Fibroblast of pulmonary artery (primary cell): ENCODE measurements at regions not wholly inside any gene's neighbourhood (a gene's known extent, or its start where the extent isn't known, plus 50 kb on each side); places are given as distances from the start of the nearest gene placed in this dataset.

Source experiments
- DNase-seq: peaks from one replicate; pipeline ENCODE4 v3.0.0-alpha.2; 2010; ENCODE audit warnings: low read depth
- H3K4me3 ChIP-seq: replicated peaks from 2 replicates; pipeline ENCODE4 v1.5.1; 2011; ENCODE audit warnings: low read depth, mild to moderate bottlenecking, control low read depth, low read length, moderate library complexity
- CTCF ChIP-seq: IDR thresholded peaks from 2 replicates; pipeline ENCODE4 v1.5.1; 2011; ENCODE audit warnings: mild to moderate bottlenecking, control low read depth, low read length, inconsistent platforms; ENCODE audit errors: missing control alignments

DNA sequence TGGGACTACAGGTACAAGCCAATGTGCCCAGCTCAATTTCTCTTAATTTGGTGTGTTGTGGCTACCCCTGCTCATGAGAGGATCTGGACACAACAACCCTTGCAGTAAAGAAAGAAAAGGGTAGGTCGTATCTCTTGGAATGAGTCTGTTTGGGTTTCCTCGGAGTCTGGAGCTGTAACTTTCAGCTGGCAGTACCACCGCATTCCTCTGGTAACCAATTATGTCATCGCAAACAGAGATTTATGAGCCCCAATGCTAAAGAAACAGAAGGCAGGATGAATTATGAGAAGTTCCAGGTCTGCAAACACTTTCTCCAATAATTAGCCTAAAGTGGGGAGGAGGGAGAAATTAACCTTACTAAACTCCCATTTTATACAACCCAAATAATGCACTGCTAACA is 186.6 kb upstream of the NRP1 start:
- H3K4me3 ChIP-seq = no peak overlapping the region
- DNase-seq = no peak
- TF ChIP-seq CTCF = no peak

DNA sequence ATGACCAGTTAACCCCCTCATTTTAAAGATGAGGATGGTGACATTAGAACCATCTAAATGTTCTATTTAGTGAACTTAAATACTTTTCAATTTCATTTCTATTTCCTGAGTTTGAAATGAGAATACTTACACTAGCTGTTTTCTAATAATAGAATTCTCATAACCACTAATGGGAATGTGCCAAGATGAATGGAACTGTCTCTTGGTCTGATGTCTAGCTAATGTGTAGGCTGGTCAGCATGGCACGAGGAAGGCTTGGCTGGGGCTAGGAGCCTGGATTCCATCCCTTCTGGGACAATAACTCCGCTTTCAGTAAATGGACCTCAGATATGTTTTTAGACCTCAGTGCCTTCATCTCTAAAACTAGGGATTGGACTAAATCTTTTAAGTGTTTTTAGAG is 185.8 kb upstream of the NRP1 start:
- DNase-seq = no peak
- TF ChIP-seq CTCF = no peak
- H3K4me3 ChIP-seq = no peak overlapping the region

DNA sequence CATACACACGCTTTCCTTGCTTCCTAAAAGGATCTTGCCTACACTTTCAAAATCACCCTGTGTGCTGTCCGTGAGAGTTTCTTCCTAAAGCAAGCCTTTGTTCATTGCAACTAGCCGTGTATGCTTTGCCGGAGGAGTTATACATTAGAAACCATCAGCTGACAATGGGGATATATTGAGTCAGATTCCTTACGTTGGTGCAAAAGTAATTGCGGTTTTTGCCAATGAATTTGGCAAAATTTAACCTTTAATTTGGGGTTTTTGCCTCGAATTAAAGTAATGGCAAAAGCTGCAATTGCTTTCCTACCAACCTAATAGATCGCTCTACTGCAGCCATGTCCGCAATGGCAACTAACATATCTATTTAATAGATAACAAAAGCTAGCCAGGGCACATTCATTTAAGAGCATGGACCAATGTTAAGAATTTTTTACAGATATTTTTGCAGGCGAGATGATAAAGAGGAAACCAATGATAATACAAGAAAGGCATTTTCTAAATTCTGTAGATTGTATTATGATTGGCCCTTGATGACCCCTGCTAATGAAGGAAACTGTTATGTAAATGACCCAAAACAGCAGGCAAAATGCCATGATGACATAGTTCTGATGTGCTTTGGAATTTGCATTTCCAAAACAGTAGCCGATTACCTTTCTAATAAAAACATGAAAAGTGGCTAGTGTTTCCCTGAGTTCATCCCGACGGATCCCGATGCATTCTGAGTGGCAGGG is 184.8 kb upstream of the NRP1 start:
- H3K4me3 ChIP-seq = no peak overlapping the region
- TF ChIP-seq CTCF = no peak
- no peak for DNase-seq

DNA sequence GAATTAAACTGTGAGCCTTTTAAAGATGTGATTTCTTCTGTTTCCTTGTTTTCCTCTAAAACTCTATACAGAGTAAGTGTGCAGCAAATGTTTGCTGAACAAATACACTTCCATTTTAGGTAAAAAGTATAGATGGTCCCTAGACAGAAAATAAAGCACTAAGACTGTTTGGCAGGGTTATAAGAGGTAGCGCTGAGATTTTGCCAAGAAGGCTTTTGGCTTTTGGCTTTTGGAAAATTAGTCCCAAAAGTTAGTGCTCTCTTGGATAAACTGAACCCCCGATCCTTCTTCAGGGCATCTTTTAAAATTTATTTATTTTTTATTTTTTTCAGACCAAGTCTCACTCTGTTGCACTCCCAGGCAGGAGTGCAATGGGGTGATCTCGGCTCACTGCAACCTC is 175.7 kb upstream of the NRP1 start:
- H3K4me3 ChIP-seq = no peak overlapping the region
- no peak for DNase-seq
- TF ChIP-seq CTCF = no peak

GRCh38 chr10:33509231-33509831 is 174.9 kb upstream of the NRP1 start:
- H3K4me3 ChIP-seq = no peak overlapping the region
- TF ChIP-seq CTCF = no peak
- DNase-seq = peak; percentile 86

GRCh38 chr10:33507662-33508425 is 173.4 kb upstream of the NRP1 start:
- TF ChIP-seq CTCF = no peak
- no peak for DNase-seq
- H3K4me3 ChIP-seq = no peak overlapping the region
